GM19455 (cell line): ENCODE measurements at regions not wholly inside any gene's neighbourhood (a gene's known extent, or its start where the extent isn't known, plus 50 kb on each side); places are given as distances from the start of the nearest gene placed in this dataset.

Experiments
- ATAC-seq: cut with Tn5 transposase; IDR thresholded peaks from one replicate; pipeline ENCODE4 v1.9.1; 2021; ENCODE audit not compliant: unreplicated experiment

DNA sequence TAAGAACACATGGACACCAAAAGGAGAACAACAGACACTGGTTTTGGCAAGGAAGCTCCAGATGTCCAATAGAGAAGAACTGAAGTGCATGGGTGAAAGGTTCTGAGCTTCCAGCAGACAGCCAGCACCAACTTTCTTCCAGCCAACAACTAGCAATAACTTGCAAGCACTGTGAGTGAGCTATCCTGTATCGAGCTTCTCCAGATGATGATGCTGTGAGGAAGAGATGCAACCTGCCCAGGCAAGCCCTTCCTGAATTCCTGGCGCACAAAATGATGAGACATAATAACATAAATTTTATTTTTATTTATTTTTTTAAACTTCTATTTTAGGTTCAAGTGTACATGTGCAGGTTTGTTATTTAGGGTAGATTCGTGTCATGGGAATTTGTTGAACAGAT, 692.1 kb downstream of the DNAJB9 start:
- ATAC-seq, result no peak

DNA sequence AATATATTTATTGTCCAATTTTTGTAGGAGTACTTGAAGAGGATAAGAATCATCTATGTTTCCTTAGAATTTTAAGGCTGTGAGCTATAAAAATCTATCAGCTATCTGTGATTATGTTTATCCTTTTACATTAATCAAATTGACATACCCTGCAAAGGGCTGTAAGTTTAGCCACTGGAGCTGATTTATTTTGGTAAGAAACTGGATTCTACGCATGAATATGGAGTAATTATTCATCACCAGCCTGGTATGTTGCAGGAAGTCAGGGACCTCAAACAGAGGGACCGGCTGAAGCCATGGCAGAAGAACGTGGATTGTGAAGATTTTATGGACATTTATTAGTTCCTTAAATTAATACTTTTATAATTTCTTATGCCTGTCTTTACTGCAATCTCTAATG, 696.9 kb downstream of the DNAJB9 start:
- ATAC-seq, result no peak

DNA sequence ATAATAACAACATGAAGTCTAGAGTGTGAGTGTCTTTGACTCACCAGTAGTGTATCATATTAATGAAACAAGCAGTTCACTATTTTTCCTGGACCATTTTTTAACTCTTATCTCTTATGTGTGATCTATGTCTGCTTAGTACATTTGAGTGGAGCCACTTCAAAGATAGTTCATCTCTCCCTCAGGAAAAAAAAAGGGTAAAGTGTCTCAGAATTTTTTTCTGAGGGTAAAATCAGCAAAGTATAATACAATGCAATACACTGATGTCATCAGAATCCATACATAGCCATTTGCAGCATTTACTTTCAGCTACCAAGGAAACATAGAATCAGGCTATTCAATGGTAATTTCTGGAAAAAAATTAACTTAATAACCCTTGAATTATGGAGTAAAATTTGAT, 706.7 kb downstream of the DNAJB9 start:
- ATAC-seq, result no peak

DNA sequence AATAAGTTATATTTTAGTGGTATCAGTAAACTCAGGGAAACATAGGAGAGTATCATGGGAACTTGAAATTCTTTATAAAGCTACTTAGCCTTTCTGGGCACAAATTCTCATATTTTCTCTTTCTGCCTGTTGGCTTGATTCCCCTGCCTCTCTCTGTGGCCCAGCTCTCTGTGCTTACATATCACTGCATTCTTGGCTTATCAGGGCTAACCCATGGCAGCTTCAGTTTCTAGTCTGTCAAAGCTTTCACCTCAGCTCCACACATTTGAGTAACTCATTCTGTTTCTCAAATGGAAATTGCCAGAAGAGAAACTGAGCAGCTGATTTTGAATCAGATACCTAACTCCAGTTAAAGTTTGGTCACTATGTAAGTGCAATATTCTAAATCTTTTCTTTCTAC, 713.1 kb downstream of the DNAJB9 start:
- no peak for ATAC-seq

DNA sequence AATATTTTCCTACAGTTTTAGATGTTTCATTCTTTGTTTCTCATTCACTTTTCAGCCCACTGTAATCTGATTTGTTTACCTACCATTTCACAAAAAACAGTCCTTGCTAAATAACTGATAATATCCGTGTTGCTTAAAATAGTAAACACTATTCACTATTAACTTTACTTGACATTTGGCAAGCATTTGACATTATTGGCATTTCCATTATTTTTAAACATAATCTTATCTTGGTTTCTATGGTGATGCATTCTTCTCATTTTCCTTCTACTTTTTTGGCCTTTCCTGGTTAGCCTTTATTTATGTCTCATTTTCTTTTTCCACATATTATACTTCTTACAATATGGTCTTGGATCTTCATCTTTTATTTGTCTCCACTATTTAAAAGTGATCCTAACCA, 715.3 kb downstream of the DNAJB9 start:
- no peak for ATAC-seq

DNA sequence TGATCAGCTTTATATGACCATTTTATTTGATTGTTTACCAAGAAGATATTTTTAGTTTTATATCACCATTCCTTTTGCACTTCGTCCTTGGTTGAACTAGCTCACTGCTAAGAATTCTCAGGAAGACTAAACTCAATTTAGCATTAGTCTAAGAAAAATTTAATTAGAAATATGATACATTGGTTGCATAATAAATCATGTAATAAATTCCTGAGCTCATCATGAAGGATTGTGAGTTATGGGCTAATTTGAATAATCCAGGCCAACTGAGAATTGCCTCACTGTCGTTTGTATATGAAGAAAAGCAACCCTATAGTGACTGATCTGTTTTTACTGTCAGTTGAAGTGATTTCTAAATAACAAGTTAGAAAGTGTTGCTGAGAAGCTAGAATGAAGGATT, 725.5 kb downstream of the DNAJB9 start:
- ATAC-seq, result no peak

DNA sequence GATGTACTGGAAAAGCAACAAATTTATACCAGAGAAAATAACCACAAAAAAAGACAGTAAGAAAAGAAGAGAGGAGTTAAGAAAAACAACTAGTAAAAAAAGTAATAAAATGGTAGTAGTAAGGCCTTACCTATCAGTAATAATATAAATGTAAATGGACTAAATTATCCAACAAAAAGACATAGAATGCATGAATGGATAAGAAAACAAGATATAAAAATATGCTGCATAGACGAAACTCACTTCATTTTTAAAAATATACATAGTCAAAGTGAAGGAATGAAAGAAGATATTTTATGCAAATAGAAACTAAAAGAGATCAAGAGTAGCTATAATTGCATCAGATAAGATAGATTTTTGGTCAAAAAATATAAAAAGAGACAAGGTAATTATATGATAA, 739.1 kb downstream of the DNAJB9 start:
- no peak for ATAC-seq

DNA sequence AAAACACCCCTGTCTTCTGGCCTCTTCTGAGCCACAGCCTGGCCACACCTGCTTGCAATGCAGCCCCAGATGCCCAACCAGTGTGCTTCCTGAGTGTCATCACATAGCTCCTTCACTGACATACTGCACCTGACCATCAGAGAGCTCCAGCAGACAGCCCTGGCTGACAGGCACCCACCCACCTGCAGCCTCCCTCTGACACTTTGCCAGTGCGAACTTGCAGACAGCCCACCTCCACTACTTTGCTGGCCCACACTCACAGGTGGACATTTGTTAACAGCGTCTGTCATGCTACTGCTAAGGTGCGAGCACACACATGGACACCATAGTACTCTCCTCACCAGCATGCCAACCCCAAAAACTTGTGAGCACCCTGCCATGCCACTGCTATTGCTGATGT, 740.1 kb downstream of the DNAJB9 start:
- no peak for ATAC-seq

DNA sequence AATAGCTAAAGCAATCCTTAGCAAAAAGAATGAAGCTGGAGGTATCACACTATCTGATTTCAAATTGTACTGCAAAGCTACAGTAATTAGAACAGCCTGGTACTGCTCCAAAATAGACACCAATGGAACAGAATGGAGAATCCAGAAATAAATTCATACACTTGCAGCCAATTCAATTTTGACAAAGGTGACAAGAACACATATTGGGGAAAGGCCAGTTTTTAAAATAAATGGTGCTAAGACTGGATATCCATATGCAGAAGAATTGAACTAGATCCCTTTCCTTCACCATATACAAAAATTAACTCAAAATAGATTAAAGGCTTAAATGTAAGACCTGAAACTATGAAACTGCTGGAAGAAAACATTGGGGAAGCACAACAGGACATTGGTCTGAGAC, 748.5 kb downstream of the DNAJB9 start:
- no peak for ATAC-seq

DNA sequence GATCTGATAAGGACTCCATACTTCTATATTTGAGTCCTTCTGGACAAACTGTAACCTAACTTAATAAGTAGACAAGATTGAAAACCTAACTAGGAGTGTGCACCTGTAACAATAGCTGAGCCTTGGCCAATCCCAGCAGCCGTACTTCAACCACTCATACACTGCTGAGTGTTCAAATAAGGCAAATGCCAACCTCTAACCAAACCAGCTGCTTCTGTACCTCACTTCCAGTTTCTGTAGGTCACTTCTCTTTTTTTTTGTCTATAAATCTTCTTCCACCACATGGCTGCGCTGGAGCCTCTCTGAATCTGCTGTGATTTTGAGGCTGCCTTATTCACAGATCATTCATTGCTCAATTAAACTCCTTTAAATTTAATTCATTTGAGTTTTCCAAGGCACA, 753.2 kb downstream of the DNAJB9 start:
- ATAC-seq, result no peak

DNA sequence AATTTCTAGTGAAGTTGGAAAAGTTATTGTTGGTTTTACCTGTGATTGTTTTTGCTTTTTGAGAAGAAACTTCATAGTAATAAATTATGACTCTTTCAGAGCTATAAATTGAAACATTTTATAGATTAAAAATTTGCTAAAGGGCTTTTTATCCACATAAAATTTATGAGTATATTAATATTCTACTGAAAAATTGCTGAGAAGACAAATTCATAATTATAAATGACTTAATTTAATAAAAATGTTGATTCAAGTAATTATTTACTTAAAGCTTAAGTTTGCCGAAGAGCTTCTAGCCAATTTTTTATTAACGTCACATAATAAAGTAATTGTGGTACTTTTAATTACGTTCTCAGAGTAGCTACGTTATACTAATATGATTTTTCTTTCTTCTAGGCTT, 761.7 kb downstream of the DNAJB9 start:
- no peak for ATAC-seq

DNA sequence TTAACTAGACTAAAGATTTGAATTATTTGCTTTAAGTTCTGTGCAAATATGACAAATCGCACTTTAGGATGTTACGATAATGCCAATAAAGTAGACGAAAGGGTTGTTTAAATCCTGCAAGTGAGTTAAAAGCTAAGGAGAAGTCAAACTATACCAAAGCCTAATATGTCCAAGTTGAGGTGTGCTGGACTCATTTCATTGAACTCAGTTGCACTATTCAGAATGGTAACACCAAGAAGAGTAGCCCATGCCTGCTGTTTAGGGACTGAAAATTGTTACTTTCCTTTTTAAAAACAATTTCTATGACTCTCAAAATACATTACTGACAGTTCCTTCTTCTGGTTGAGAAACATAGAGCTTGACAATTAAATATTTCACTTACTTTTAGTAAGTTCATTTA, 766.3 kb downstream of the DNAJB9 start:
- ATAC-seq, result no peak

DNA sequence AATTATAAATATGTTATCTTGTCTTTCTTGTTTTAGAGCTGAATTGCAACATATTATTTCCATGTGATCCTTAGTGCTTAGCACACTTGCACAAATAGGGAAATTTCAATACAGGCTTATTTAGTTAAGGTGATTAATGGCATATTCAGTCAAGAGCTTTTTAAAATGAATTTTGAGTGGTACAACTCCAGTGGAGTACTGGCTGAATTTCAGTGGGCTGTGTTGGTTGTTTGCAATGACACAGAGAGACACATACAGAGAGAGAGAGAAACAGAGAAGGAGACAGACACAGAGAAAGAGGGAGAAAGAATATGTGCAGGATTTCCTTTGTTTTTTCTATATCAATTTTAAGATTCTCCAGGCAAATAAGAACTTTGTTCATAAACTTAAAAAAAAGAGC, 766.9 kb downstream of the DNAJB9 start:
- ATAC-seq, result no peak

DNA sequence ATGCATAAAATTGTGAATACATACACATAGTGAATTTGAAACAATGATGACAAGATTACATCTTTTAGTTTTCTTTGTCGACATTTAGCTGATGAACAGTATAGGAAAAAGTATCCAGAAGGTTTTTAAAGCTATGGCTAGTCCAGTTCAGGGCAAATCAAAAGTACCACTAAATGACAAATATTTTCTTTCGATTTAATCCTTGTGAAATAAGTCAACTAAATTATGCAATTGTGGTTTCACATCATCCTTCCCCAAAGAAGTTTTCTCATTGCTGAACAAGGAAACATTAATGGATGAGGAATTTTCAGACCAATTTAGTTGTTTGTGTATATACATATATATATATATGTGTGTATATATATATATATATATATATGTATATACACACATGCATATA, 774.0 kb downstream of the DNAJB9 start:
- no peak for ATAC-seq

DNA sequence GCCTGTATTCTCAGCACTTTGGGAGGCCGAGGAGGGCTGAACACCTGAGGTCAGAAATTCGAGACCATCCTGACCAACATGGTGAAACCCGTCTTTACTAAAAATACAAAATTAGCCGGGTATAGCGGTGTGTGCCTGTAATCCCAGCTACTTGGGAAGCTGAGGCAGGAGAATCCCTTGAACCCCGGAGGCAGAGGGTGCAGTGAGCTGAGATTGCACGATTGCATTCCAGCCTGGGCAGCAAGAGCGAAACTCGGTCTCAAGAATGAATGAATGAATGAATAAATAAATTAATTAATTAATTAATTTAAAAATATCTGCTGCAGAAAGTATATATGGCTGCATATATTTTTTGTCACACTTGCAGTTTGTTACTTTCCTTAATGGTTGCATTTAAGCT, 781.8 kb downstream of the DNAJB9 start:
- no peak for ATAC-seq

DNA sequence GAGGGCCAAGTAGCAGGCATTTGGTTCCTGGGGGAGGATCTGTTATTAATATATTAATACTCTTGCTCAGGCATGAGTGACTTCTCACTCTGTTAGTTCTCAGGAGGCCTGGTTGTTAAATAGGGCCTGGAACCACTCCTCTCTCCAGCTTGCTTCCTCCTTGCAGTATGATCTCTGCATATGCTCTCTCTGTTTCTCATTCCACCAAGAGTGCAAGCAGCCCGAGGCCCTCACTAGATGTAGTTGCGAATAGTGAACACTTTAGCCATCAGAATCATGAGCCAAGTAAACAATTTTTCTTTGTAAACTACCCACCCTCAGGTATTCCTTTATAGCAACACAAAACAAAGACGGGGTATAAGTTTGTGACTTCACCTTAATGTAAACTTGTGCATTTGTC, 784.3 kb downstream of the DNAJB9 start:
- no peak for ATAC-seq

DNA sequence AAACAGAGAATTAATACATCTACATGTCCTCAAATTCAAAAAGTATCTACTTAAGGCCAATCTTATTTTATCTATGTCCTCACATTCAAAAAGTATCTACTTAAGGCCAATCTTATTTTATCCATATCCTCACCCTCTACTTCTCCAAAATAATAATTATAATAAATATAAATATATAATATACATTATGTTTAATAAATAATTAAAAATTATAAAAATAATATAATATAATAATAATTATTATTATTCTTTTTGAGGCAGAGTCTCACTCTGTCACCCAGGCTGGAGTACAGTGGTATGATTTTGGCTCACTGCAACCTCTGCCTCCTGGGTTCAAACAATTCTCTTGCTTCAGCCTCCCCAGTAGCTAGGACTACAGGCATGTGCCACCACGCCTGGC, 784.9 kb downstream of the DNAJB9 start:
- no peak for ATAC-seq

DNA sequence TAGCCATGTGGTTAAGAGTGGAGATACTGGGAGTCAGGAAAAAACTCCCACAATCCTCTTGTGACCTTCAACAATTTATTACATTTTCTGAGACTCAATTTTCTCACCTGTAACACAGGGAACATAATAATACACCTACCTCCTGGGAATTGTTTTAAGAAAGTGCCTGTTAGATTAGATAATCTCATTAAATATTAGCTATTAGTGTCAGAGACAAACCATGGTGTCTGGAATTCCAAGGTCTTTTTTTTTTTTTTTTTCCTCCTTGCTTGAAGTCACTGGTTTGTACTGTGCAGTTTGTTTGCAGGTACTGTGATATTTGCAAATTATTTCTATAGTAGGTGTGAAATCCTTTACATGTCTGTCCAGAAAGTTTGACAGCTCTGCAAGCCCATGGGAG, 806.1 kb downstream of the DNAJB9 start:
- no peak for ATAC-seq

DNA sequence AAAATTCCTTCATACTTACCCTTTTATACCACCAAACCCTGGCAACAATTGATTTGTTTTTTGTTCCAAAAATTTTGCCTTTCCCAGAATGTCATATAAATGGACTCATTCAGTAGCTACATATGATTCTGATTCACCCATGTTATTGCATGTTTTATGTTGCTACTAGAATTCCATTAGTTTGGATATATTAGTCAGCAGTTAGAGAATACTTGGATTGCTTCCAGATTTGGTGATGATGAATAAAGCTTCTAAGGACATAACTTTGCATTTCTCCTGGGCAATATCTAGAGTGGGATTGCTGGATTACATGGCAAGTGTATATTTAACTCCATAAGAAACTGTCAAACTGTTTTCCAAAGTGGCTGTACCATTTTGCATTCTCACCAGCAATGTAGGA, 806.9 kb downstream of the DNAJB9 start:
- no peak for ATAC-seq

DNA sequence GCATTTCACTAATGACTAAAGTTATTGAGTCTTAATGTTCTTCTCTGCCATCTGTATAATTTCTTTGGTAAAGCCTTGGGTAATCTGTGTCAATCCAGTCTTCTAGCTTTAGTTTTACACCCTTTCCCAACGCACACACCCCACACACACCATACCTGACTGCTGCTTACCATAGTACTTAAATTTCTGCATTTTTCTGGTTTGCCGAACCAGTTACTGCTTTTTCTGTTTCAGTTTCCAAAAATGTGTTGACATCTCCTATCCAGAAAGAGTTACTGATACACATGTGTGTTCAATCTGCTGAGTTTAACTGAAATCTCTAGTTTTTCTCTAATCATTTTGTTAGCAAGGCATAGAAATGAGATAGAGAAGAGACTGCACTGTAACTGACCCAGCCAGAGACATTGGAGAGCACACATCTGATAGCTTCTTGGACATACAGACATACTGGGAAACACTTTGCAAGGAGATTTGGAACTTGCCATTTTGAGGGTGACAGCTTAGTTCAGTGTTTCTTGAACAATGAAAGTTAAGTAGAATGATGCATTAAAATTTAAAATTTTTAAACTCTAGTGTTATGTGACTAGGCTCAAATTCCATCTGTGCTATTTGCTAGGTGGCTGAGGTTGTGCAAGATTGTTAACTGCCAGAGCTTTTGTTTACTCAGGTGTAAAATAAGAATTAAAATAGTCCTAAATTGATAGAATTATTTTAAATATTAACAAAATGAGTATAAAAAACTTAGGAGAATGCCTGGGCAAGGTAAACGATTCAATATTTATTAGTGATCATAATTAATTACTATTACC, 807.6 kb downstream of the DNAJB9 start:
- ATAC-seq, result no peak

DNA sequence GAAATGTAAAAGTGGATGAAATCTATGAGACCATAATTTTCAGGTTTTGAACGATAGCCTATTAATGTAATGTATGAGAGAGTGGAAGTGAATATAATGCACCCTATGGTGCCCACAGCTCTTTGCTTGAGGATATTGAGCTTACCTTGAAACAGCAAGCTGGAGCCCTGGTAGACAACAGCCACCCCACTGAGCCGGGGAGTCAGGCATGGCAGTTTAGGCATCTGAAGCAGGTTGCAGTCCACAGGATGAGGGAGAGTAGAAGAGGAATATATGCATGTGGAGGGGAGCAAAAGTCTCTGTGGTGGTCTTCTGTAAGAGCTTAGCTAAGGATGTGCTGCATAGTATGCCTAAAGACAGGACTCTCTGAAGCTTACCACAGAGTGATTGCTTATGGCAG, 817.3 kb downstream of the DNAJB9 start:
- no peak for ATAC-seq

DNA sequence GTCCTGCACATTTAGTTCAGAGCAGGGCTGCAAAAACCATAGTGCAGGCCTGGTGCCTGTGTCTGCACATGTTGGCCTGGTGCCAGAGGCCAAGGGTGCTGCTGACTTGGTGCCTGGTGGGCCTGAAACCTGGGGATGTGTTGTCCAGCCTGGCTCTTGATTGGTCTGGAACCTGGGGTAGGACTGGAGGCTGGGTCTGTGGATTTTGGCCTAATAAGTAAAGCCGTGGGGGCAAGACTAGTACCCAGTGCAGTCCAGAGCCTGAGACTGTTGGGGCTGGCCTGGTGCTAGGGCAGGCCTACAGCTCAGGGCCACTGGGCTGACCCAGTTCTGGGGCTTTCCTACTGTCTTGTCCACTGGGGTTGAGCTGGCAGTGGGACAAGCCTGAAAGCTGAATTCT, 817.9 kb downstream of the DNAJB9 start:
- ATAC-seq, result no peak

DNA sequence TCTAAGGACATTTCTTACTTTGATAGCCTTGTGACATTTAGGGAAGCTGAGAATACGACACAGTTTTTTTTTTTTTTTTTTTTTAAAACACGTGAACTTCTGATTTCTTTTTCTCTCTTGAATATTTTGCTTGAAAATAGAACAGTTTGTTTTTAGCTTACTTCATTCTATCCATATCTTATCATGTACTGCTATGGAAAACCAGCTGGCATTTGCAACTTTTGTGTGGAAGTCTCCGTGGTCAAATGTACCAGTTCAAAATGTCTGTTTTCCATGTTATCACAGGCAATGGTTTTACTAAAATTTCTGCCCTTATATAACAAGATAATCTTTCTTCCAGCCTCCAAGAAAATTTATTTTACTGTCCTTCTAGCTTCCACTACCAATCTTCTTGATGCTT, 821.6 kb downstream of the DNAJB9 start:
- no peak for ATAC-seq
